Right cardiac atrium (tissue), 5 donors: ENCODE measurements at regions not wholly inside any gene's neighbourhood (a gene's known extent, or its start where the extent isn't known, plus 50 kb on each side); places are given as distances from the start of the nearest gene placed in this dataset.
"Not testable (repeated sequence)": the region's sequence is repeated elsewhere in the genome, so short reads cannot be mapped to it uniquely, and the experiment has no call there.

Experiments
- ATAC-seq, 2 donors: fragments of 200-7000 bp; cut with Tn5 transposase; one replicate each; pipeline versions ENCODE4 v1.8.0 to v1.9.1; 2020; ENCODE audit warnings: moderate library complexity in 2 of 2, mild to moderate bottlenecking in 1 of 2
- DNase-seq, 3 donors: peaks; one replicate each; pipeline ENCODE4 v3.0.0-alpha.2; 2020
- H3K27ac ChIP-seq: one replicate; pipeline ENCODE4 v1.5.1; 2013; ENCODE audit warnings: mild to moderate bottlenecking, low read length, control low read depth, moderate library complexity
- H3K27me3 ChIP-seq: one replicate; pipeline ENCODE4 v1.6.1; 2013; ENCODE audit not compliant: control insufficient read depth, insufficient read depth
- H3K4me1 ChIP-seq: one replicate; pipeline ENCODE4 v1.6.1; 2013; ENCODE audit warnings: low read length; ENCODE audit not compliant: control insufficient read depth, insufficient read depth
- H3K4me3 ChIP-seq: one replicate; pipeline ENCODE4 v1.5.1; 2013; ENCODE audit warnings: low read length, control low read depth
- H3K9me3 ChIP-seq: one replicate; pipeline ENCODE4 v1.6.1; 2013; ENCODE audit warnings: low read length; ENCODE audit not compliant: control insufficient read depth
- WGBS: extraction: QIAGEN DNeasy Blood & Tissue Kit; methylation state at CpG from one replicate; pipeline ENCODE4 v1.1.7; 2013; 5-methylcytosine and 5-hydroxymethylcytosine counted together
- intact Hi-C, 4 donors: fragments of 100-400 bp; cut with DNase I; formaldehyde crosslinking; loops; one replicate each; pipeline versions ENCODE4 v1.11.0 to v1.14.0; 2022 to 2023
- donor health status: healthy with polysubstance abuse.
- donor health status: DM: no; HTN: yes; CAD: no.
- donor health status: DM: no; HTN: no; CAD: no.
- donor health status: DM: no; HTN: yes; CAD: no; lungs with severe emphysema.
- donor health status: DM: yes; HTN: yes; CAD: no.

GRCh38 chr12:59517522-59517921 lies 78.3 kb upstream of the SLC16A7 start:
- DNase-seq (no peak), ATAC-seq (no peak)
- Histone ChIP-seq H3K27me3 (no peaks in the 10 kb centered on the region), H3K27ac (no peak overlapping the region), H3K4me3 (no peak overlapping the region), H3K4me1 (no peaks in the 10 kb centered on the region), H3K9me3 (no peaks in the 10 kb centered on the region)
- 78% methylated on average over 2 of the region's 2 CpGs for WGBS
- intact Hi-C loops: no loop called here

- intact Hi-C loops: no loop called here
- DNase-seq: no peak
- Histone ChIP-seq H3K27ac (no peak overlapping the region), H3K9me3 (no peaks in the 10 kb centered on the region), H3K4me1 (no peaks in the 10 kb centered on the region), H3K4me3 (no peak overlapping the region), H3K27me3 (no peaks in the 10 kb centered on the region)
- WGBS: 60% methylated on average over 1 of the region's 1 CpG
- no peak for ATAC-seq
Observed at GRCh38 chr12:59500915-59501314, 94.9 kb upstream of the SLC16A7 start.

DNA sequence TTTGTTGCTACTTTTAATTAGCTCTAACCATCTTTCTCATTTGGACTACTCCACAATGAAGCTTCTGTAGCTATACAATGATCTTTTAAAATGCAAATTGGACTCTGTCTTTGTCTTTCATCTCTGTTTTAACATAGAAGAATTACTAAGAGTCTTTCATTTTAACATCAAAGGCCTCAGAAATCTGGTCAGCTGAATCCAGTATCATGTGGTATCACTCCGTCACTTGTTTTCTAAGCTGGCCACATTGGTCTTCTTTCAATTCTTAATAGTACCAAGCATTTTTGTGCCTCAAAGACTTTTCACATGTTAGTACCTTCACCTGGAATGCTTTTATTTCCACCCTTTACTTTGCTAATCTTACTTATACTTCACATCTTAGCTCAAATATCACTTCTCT lies 95.5 kb upstream of the SLC16A7 start:
- WGBS: 86% methylated on average over 1 of the region's 1 CpG
- Histone ChIP-seq H3K9me3 (no peaks in the 10 kb centered on the region), H3K27me3 (no peaks in the 10 kb centered on the region), H3K27ac (no peak overlapping the region), H3K4me1 (no peaks in the 10 kb centered on the region), H3K4me3 (no peak overlapping the region)
- intact Hi-C loops: no loop called here
- no peak for DNase-seq
- ATAC-seq: no peak

GRCh38 chr12:59499774-59500173 lies 96.1 kb upstream of the SLC16A7 start:
- Histone ChIP-seq H3K27ac (no peak overlapping the region), H3K9me3 (no peaks in the 10 kb centered on the region), H3K4me1 (no peaks in the 10 kb centered on the region), H3K27me3 (no peaks in the 10 kb centered on the region), H3K4me3 (no peak overlapping the region)
- DNase-seq (no peak), ATAC-seq (no peak)
- intact Hi-C loops: no loop called here
- WGBS: 59% methylated on average over 1 of the region's 1 CpG

GRCh38 chr12:59494617-59495016 lies 101.2 kb upstream of the SLC16A7 start:
- intact Hi-C loops: no loop called here
- Histone ChIP-seq H3K9me3 (no peaks in the 10 kb centered on the region), H3K27ac (no peak overlapping the region), H3K4me3 (no peak overlapping the region), H3K27me3 (no peaks in the 10 kb centered on the region), H3K4me1 (no peaks in the 10 kb centered on the region)
- ATAC-seq: no peak
- DNase-seq: no peak

- no peak overlapping the region for H3K4me3 ChIP-seq
- no peaks in the 10 kb centered on the region for H3K4me1 ChIP-seq
- WGBS: 65% methylated on average over 2 of the region's 2 CpGs
- H3K9me3 ChIP-seq: no peaks in the 10 kb centered on the region
- H3K27me3 ChIP-seq: no peaks in the 10 kb centered on the region
- ATAC-seq (no peak), DNase-seq (no peak)
- intact Hi-C loops: no loop called here
- no peak overlapping the region for H3K27ac ChIP-seq
Observed at GRCh38 chr12:59491877-59492276, 104.0 kb upstream of the SLC16A7 start.

GRCh38 chr12:59486827-59487226 lies 109.0 kb upstream of the SLC16A7 start:
- no peak overlapping the region for H3K27ac ChIP-seq
- DNase-seq (no peak), ATAC-seq (no peak)
- no peaks in the 10 kb centered on the region for H3K27me3 ChIP-seq
- no peaks in the 10 kb centered on the region for H3K9me3 ChIP-seq
- no peaks in the 10 kb centered on the region for H3K4me1 ChIP-seq
- WGBS: 0% methylated on average over 1 of the region's 1 CpG
- intact Hi-C loops: no loop called here
- no peak overlapping the region for H3K4me3 ChIP-seq

- Histone ChIP-seq H3K4me3 (no peak overlapping the region), H3K9me3 (no peaks in the 10 kb centered on the region), H3K4me1 (no peaks in the 10 kb centered on the region), H3K27me3 (no peaks in the 10 kb centered on the region), H3K27ac (no peak overlapping the region)
- intact Hi-C loops: no loop called here
- DNase-seq: no peak
- no peak for ATAC-seq
Observed at GRCh38 chr12:59484575-59484974, 111.3 kb upstream of the SLC16A7 start.

GRCh38 chr12:59474236-59474635 lies 121.6 kb upstream of the SLC16A7 start:
- H3K4me3 ChIP-seq, DNase-seq, intact Hi-C loops, H3K27ac ChIP-seq, H3K4me1 ChIP-seq, ATAC-seq, H3K9me3 ChIP-seq, H3K27me3 ChIP-seq: not testable (repeated sequence)

DNA sequence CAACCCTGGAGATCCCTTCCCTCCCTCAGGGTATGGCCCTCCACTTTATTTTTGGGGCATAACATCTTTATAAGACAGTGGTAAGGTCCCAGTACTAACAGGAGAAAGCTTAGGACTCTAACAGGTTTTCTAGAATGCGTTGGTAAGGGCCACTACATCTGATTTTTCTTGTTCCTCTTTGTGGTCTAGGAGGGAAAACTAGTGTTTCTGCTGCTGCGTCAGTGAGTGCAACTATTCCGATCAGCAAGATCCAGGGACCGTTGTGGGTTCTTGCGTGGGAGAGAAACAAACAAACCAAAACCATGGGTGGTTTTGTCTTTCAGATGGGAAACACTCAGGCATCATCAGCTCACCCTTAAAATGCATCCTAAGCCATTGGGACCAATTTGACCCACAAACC lies 123.6 kb upstream of the SLC16A7 start:
- no peaks in the 10 kb centered on the region for H3K9me3 ChIP-seq
- no peak for DNase-seq
- no peak overlapping the region for H3K27ac ChIP-seq
- 75% methylated on average over 5 of the region's 5 CpGs for WGBS
- no peak overlapping the region for H3K4me3 ChIP-seq
- intact Hi-C loops: no loop called here
- ATAC-seq: no peak
- no peaks in the 10 kb centered on the region for H3K4me1 ChIP-seq
- no peaks in the 10 kb centered on the region for H3K27me3 ChIP-seq

DNA sequence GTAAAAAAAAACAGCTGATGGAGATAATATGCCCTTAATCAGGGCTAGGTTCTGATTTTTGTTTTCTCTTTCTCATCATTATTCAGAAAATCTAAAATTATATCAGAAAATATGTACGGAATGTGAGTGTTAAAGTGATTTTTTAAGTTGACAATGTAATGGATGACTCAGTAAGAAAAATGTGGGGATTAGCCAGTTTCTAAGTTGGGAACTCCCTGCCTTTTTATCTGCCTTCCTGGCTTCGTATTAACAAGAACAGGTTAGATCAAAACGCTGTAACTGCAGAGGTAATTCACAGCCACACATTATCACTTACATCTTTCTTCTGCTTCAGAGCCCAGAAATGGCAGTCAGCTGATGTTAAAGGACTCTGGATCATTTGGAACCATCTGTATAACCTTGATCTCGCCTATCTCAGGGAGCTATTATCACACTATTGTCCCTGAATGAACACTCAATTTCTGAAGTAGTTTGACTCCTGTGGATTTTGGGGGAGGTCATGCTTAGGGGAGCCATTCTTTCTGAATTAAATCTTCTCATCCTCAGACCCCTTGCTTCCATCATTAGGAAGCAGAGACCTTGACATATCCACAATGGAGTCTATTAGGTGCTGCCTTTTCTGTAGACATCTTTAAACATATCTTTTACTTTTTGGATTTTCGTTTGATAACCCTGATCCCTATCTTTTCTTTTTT lies 135.7 kb upstream of the SLC16A7 start:
- no peak for DNase-seq
- ATAC-seq: no peak
- intact Hi-C loops: no loop called here
- 44% methylated on average over 5 of the region's 5 CpGs for WGBS
- Histone ChIP-seq H3K4me1 (no peaks in the 10 kb centered on the region), H3K27me3 (no peaks in the 10 kb centered on the region), H3K4me3 (no peak overlapping the region), H3K27ac (no peak overlapping the region), H3K9me3 (no peaks in the 10 kb centered on the region)

GRCh38 chr12:59453475-59453874 lies 142.4 kb upstream of the SLC16A7 start:
- Histone ChIP-seq H3K4me3 (no peak overlapping the region), H3K9me3 (no peaks in the 10 kb centered on the region), H3K27ac (no peak overlapping the region), H3K27me3 (no peaks in the 10 kb centered on the region), H3K4me1 (no peaks in the 10 kb centered on the region)
- intact Hi-C loops: no loop called here
- DNase-seq (no peak), ATAC-seq (no peak)
